GM19468 (cell line): ENCODE measurements at regions not wholly inside any gene's neighbourhood (a gene's known extent, or its start where the extent isn't known, plus 50 kb on each side); places are given as distances from the start of the nearest gene placed in this dataset.
"Not testable (repeated sequence)": the region's sequence is repeated elsewhere in the genome, so short reads cannot be mapped to it uniquely, and the experiment has no call there.

Experiments
- ATAC-seq: cut with Tn5 transposase; IDR thresholded peaks from one replicate; pipeline ENCODE4 v1.9.1; 2021; ENCODE audit warnings: mild to moderate bottlenecking, moderate library complexity, moderate number of reproducible peaks; ENCODE audit not compliant: unreplicated experiment; ENCODE audit errors: extremely low read depth

DNA sequence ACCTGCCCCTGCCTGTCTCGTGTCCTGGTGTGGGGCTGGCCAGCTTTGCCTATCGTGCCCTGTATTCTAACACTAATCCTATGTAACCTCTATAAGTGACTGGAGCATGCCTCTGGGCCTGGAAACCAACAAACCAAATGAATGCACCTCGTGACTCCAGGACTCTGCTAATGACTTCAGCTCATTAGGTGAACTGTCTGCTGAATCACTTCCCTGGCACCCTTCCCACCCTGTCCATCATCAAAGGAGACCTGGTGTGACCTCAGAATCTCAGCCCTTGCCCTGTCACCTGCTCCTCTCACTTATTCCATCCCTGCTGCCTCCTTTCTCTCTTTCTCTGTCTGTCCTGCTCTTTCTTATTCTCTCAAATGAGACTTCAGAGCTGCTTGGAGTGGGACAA, 322.4 kb downstream of the CBLN1 start:
- ATAC-seq: no peak

GRCh38 chr16:48958681-48959080, 323.0 kb downstream of the CBLN1 start:
- ATAC-seq: no peak

DNA sequence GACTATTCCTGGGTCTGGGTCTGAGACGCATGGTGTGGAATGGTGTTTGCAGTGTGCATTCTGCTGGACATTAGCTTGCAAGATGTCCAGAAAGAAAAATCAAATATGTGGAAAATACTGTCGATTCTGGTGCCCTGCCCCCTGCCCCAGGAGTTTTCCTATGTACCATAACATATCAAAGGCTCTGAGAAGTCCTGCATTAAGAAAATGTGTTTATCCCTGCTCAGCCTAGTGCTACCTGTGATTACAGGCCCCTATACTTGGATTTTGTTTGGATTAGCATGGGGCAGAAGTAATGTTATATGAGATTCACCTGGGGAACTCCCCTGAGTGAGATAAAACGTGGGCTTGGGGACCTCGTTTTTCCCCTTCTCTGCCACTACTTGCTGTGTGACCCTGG, 325.0 kb downstream of the CBLN1 start:
- ATAC-seq: no peak

GRCh38 chr16:48955837-48956236, 325.8 kb downstream of the CBLN1 start:
- no peak for ATAC-seq

GRCh38 chr16:48951621-48952125, 330.0 kb downstream of the CBLN1 start:
- ATAC-seq: not testable (repeated sequence)

DNA sequence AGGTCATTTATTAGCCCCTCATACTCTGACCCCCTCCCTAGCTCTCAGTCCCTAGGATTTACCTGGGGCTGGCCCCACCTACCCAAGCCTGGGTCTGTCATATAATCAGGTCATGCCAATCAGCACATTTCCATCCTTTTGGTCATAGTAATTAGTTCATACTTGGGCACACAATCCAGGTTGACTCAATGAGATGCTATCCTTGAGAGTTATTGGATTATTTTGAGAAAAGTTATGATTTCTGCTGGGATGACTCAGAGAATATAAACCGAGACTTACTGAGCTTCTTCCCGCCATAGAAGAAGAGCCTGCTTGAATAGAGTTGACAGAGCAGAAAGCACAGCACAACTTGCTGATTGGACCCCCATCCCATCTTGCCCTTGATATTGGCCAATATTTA, 331.5 kb downstream of the CBLN1 start:
- ATAC-seq: no peak

GRCh38 chr16:48949636-48950035, 332.0 kb downstream of the CBLN1 start:
- no peak for ATAC-seq

DNA sequence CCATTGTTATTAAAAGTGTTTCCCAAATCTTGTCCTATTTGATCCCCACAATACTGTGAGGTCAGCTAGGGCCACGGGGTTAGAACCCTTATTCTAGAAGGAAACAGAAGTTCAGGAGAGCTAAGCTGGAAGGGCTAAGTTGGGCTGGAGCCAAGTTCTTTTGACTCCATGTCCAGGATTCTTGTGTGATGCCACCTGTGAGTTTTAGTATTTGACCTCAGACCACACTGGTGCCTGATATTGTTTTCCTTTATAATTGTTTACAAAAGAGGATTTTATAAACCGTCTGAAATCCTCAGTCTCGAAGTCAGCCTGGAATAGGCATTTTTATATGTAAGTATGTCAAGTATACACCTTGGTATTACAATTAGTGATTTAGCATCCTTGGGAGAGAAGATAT, 332.7 kb downstream of the CBLN1 start:
- no peak for ATAC-seq

GRCh38 chr16:48947371-48947713, 334.3 kb downstream of the CBLN1 start:
- no peak for ATAC-seq

DNA sequence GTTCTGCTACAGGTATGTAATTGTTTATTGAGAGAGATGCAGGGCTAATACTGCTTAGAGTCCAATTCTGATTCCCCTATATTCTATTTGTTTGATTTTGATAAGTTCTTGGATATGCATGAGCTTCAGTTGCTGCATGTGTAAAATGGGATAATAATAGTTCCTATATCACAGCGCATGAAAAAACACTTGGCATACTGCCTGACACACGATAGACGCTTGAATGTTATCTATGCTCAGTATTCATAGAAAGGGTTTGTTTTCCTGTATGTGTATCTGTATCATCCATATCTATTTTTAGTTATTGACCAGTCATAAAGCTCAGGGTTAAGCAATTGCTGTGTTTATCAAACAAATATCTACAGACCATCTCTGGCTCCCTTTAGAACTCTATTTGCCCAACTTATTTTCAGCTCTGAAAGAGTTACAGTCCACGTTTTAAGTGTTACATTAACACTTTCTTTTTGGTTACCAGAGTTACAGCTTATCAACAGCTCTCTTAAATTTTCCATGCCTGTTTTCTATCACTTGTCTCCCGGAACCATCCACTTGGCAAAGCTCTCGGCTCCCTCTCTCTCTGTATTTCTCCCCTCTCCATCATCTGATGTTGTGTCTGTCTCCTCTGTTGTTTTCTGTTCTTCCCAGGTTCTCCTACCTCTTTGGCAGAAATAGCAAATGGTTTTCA, 334.8 kb downstream of the CBLN1 start:
- ATAC-seq: no peak

GRCh38 chr16:48942996-48943395, 333.0 kb upstream of the N4BP1 start:
- no peak for ATAC-seq

DNA sequence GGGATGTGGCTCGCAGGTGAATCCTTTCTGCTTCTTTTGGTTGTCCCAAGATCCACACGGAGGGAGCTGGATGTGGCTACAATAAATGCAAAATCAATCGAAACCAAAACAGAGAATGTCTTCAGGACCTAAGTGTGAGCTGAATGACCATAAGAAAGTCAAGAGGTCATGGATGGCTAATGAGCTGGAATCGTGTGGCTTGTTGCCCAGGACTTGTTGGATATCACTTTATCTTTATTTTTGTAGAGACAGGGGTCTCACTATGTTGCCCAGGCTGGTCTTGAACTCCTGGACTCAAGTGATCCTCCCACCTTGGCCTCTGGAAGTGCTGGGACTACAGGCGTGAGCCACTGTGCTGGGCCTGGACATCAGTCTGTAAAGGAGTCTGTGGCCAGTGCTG, 326.8 kb upstream of the N4BP1 start:
- no peak for ATAC-seq

GRCh38 chr16:48932216-48932855, 322.4 kb upstream of the N4BP1 start:
- no peak for ATAC-seq

DNA sequence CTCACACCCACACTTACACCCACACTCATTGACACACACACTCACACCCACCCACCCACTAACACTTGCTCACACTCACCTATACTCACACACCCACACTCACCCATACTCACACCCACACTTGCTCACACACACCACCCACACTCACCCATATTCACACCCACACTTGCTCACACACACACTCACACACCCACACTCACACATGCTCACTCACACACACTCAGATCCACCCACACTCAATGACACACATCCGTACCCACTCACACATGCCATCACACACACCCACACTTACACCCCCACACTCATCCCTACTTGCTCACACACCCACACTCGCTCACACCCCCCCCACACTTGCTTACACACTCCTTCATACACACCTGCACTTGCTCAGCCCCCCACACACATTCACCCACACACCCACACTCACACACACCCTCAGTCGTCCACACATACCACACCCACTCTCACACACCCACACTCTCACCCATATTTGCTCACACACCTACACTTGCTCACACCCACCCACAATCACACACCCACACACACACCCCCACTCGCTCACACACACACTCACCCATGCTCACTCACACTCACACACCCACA, 321.1 kb upstream of the N4BP1 start:
- ATAC-seq: no peak

DNA sequence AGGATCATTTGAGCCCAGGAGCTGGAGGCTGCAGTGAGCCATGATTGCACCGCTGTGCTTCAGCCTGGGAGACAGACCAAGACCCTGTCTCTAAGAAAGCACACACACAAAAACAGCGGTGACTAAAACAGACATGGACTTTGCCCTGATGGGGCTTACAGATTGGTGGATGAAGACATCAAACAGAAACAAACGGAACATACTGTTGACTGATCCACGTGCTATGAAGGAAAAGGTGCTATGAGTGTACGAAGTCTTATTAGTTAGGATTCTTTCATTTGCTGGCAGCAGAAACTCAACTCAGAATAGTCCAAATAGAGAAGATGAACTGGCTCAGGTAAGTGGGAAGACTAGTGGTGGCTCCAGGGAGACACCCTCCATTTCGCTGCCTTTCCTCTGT, 309.8 kb upstream of the N4BP1 start:
- ATAC-seq: no peak

DNA sequence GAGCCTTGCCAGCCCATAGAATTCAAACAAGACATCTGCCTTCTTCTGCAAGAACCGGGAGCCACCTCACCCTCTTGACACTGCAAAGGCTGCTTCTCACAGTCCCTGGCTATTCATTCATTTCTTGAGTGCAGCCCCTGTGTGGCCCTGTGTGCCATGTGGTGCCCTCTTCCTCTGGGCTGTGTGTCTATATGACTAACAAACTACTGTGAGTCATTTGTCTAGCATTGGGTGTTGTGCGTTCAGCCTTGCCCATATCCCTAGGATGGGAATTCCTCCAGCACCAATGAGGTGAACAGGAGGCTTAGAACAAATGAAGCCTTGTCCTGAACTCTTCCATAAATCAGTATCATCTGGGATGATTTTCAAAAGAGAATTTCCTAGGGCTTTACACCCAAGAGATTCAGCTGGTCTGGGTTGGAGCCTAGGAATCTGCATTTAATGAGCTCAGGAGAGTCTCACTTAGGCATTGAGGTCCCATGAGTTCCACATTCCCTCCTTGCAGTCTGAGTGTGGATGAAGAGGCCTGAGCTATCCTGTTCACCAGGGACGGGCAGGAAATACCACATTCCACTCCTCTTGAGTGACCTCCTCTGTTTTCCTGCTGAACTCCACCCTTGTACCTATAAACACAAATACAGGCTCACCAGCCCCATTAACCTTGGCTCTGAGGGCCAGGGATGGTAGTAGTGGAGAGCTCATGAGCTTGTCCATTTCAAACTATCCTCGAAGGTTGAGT, 308.7 kb upstream of the N4BP1 start:
- no peak for ATAC-seq

- no peak for ATAC-seq
Observed at GRCh38 chr16:48916566-48916965, 306.6 kb upstream of the N4BP1 start.

DNA sequence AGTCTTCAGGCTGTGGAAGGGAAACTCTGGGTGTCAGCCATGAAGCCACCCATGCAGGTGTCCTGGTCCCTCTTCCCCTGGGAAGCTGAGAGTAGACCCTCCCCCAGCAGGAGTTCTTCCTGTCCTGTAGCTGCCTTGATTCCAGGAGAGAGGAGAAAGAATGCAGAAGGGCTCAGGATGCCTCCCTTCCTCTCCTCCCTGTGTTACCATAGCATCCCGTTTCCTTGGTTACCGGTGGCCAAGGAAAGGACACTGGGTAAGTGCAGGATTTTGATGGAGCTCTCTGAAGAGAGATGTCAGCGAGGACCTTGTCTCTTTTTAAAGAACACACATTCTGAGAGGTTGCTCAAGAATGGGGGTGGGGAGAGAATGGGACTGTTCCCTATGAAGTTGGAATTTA, 304.1 kb upstream of the N4BP1 start:
- no peak for ATAC-seq

DNA sequence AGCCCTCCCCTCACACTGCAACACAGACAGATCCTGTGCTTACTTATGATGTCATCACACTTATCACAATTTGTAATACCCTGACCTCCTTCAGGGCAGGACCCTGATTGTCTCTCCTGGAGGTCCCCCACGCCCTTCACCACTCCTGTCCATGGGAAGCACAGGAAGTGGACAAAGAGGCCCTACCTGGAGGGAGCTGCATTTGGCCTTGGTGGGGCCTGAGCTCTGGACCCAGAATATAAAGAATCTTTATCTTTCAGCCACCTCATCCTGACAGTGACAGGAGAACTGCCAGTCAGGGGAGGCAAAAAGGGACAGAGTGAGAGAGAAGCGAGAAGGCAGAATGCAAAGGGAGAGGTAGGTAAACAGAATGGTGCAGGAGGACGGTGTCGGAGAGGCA, 303.4 kb upstream of the N4BP1 start:
- no peak for ATAC-seq

GRCh38 chr16:48912360-48912759, 302.4 kb upstream of the N4BP1 start:
- no peak for ATAC-seq

- no peak for ATAC-seq
Observed at GRCh38 chr16:48911700-48912099, 301.7 kb upstream of the N4BP1 start.
